ENCODE measurements at regions not wholly inside any gene's neighbourhood (a gene's known extent, or its start where the extent isn't known, plus 50 kb on each side); places are given as distances from the start of the nearest gene placed in this dataset.

GRCh38 chr13:32923725-32924124, 92.5 kb upstream of the KL start:
- Histone ChIP-seq H3K27me3 (replicated peaks) (no peaks in the 10 kb centered on the region), H3K27ac (no peak overlapping the region), H3K4me3 (ENCODE audit: low read depth, low read length) (no peak overlapping the region), H3K36me3 (replicated peaks) (no peaks in the 10 kb centered on the region)
- DNase-seq: no peak
- in situ Hi-C loops (cut with HindIII; ENCODE audit: low pct_ligation_motif_present, low sequenced_read_pairs): no loop called here
- no peak for TF ChIP-seq CTCF (IDR thresholded peaks at IDR 0.05; ENCODE audit: low read depth, low read length, missing control alignments)

- no peaks in the 10 kb centered on the region for H3K27me3 ChIP-seq (replicated peaks)
- H3K27ac ChIP-seq: no peak overlapping the region
- no peaks in the 10 kb centered on the region for H3K36me3 ChIP-seq (replicated peaks)
- in situ Hi-C loops (cut with HindIII; ENCODE audit: low pct_ligation_motif_present, low sequenced_read_pairs): no loop called here
- H3K4me3 ChIP-seq (ENCODE audit: low read depth, low read length): no peak overlapping the region
- TF ChIP-seq CTCF (IDR thresholded peaks at IDR 0.05; ENCODE audit: low read depth, low read length, missing control alignments): no peak
- no peak for DNase-seq
Observed at GRCh38 chr13:32924886-32925285, 91.3 kb upstream of the KL start.

- DNase-seq: no peak
- H3K4me3 ChIP-seq (ENCODE audit: low read depth, low read length): no peak overlapping the region
- no peak overlapping the region for H3K27ac ChIP-seq
- TF ChIP-seq CTCF (IDR thresholded peaks at IDR 0.05; ENCODE audit: low read depth, low read length, missing control alignments): no peak
- in situ Hi-C loops (cut with HindIII; ENCODE audit: low pct_ligation_motif_present, low sequenced_read_pairs): no loop called here
- H3K36me3 ChIP-seq (replicated peaks): no peaks in the 10 kb centered on the region
- no peaks in the 10 kb centered on the region for H3K27me3 ChIP-seq (replicated peaks)
Observed at GRCh38 chr13:32925506-32925905, 90.7 kb upstream of the KL start.

GRCh38 chr13:32932376-32932775, 83.8 kb upstream of the KL start:
- TF ChIP-seq CTCF (IDR thresholded peaks at IDR 0.05; ENCODE audit: low read depth, low read length, missing control alignments): no peak
- DNase-seq: no peak
- H3K4me3 ChIP-seq (ENCODE audit: low read depth, low read length): no peak overlapping the region
- no peaks in the 10 kb centered on the region for H3K27me3 ChIP-seq (replicated peaks)
- in situ Hi-C loops (cut with HindIII; ENCODE audit: low pct_ligation_motif_present, low sequenced_read_pairs): no loop called here
- H3K36me3 ChIP-seq (replicated peaks): no peaks in the 10 kb centered on the region
- no peak overlapping the region for H3K27ac ChIP-seq

- DNase-seq: no peak
- Histone ChIP-seq H3K27ac (no peak overlapping the region), H3K4me3 (ENCODE audit: low read depth, low read length) (no peak overlapping the region), H3K27me3 (replicated peaks) (no peaks in the 10 kb centered on the region), H3K36me3 (replicated peaks) (no peaks in the 10 kb centered on the region)
- no peak for TF ChIP-seq CTCF (IDR thresholded peaks at IDR 0.05; ENCODE audit: low read depth, low read length, missing control alignments)
- in situ Hi-C loops (cut with HindIII; ENCODE audit: low pct_ligation_motif_present, low sequenced_read_pairs): no loop called here
Observed at GRCh38 chr13:32936716-32937115, 79.5 kb upstream of the KL start.

- H3K27ac ChIP-seq: no peak overlapping the region
- no peak for TF ChIP-seq CTCF (IDR thresholded peaks at IDR 0.05; ENCODE audit: low read depth, low read length, missing control alignments)
- H3K27me3 ChIP-seq (replicated peaks): no peaks in the 10 kb centered on the region
- H3K36me3 ChIP-seq (replicated peaks): no peaks in the 10 kb centered on the region
- no peak for DNase-seq
- H3K4me3 ChIP-seq (ENCODE audit: low read depth, low read length): no peak overlapping the region
- in situ Hi-C loops (cut with HindIII; ENCODE audit: low pct_ligation_motif_present, low sequenced_read_pairs): no loop called here
Observed at GRCh38 chr13:32938314-32938713, 77.9 kb upstream of the KL start.

Measured in brain microvascular endothelial cell (primary cell).